ENCODE measurements at regions not wholly inside any gene's neighbourhood (a gene's known extent, or its start where the extent isn't known, plus 50 kb on each side); places are given as distances from the start of the nearest gene placed in this dataset.

GRCh38 chr15:29942143-29942542 is 119.9 kb upstream of the TJP1 start:
- H3K9me3 Mint-ChIP-seq: no peaks in the 10 kb centered on the region
- H3K4me3 Mint-ChIP-seq: no peak overlapping the region
- intact Hi-C loops (cut with micrococcal nuclease): no loop called here
- H3K4me1 Mint-ChIP-seq (ENCODE audit: low read depth): no peaks in the 10 kb centered on the region
- H3K27ac Mint-ChIP-seq: no peak overlapping the region
- peaks cover 12% of the 10 kb centered on the region for H3K27me3 Mint-ChIP-seq (ENCODE audit: low read depth)
- no peaks in the 10 kb centered on the region for H3K36me3 Mint-ChIP-seq (ENCODE audit: low read depth)
- CTCF ChIA-PET: no interaction called here
- no peak for DNase-seq

GRCh38 chr15:29939404-29939803 is 117.1 kb upstream of the TJP1 start:
- H3K27me3 Mint-ChIP-seq (ENCODE audit: low read depth): peaks cover 29% of the 10 kb centered on the region
- no peaks in the 10 kb centered on the region for H3K36me3 Mint-ChIP-seq (ENCODE audit: low read depth)
- H3K4me3 Mint-ChIP-seq: no peak overlapping the region
- CTCF ChIA-PET: interaction anchor here (0.6 to 0.7 kb wide), 2 partner anchors 60 to 343 kb away, joined by 3 read pairs; no protein-coding TSS in a partner anchor
- H3K27ac Mint-ChIP-seq: no peak overlapping the region
- H3K4me1 Mint-ChIP-seq (ENCODE audit: low read depth): no peaks in the 10 kb centered on the region
- intact Hi-C loops (cut with micrococcal nuclease): loop anchor here (10.0 kb wide), 1 partner anchor 185 kb away; no protein-coding TSS in a partner anchor
- DNase-seq: no peak
- H3K9me3 Mint-ChIP-seq: no peaks in the 10 kb centered on the region

- H3K9me3 Mint-ChIP-seq: no peaks in the 10 kb centered on the region
- peaks cover 30% of the 10 kb centered on the region for H3K27me3 Mint-ChIP-seq (ENCODE audit: low read depth)
- DNase-seq: no peak
- no peak overlapping the region for H3K4me3 Mint-ChIP-seq
- no peaks in the 10 kb centered on the region for H3K36me3 Mint-ChIP-seq (ENCODE audit: low read depth)
- H3K4me1 Mint-ChIP-seq (ENCODE audit: low read depth): no peaks in the 10 kb centered on the region
- CTCF ChIA-PET: interaction anchor here (0.6 kb wide), 1 partner anchor 342 kb away, joined by 3 read pairs; no protein-coding TSS in a partner anchor
- intact Hi-C loops (cut with micrococcal nuclease): loop anchor here (10.0 kb wide), 1 partner anchor 184 kb away; no protein-coding TSS in a partner anchor
- no peak overlapping the region for H3K27ac Mint-ChIP-seq
Observed at GRCh38 chr15:29938361-29939335, 116.4 kb upstream of the TJP1 start.

GRCh38 chr15:29937956-29938355 is 115.7 kb upstream of the TJP1 start:
- Mint-ChIP-seq H3K36me3 (ENCODE audit: low read depth) (no peaks in the 10 kb centered on the region), H3K27ac (no peak overlapping the region), H3K4me1 (ENCODE audit: low read depth) (no peaks in the 10 kb centered on the region), H3K4me3 (no peak overlapping the region), H3K27me3 (ENCODE audit: low read depth) (peaks cover 37% of the 10 kb centered on the region), H3K9me3 (no peaks in the 10 kb centered on the region)
- DNase-seq: no peak
- CTCF ChIA-PET: no interaction called here
- intact Hi-C loops (cut with micrococcal nuclease): loop anchor here (10.0 kb wide), 1 partner anchor 183 kb away; no protein-coding TSS in a partner anchor

GRCh38 chr15:29936353-29937049 is 114.2 kb upstream of the TJP1 start:
- Mint-ChIP-seq H3K9me3 (no peaks in the 10 kb centered on the region), H3K27me3 (ENCODE audit: low read depth) (peaks cover 36% of the 10 kb centered on the region), H3K4me3 (no peak overlapping the region), H3K4me1 (ENCODE audit: low read depth) (no peaks in the 10 kb centered on the region), H3K36me3 (ENCODE audit: low read depth) (no peaks in the 10 kb centered on the region), H3K27ac (no peak overlapping the region)
- intact Hi-C loops (cut with micrococcal nuclease): loop anchor here (10.0 kb wide), 1 partner anchor 182 kb away; no protein-coding TSS in a partner anchor
- no peak for DNase-seq
- CTCF ChIA-PET: no interaction called here

GRCh38 chr15:29935296-29936004 is 113.2 kb upstream of the TJP1 start:
- CTCF ChIA-PET: no interaction called here
- H3K27ac Mint-ChIP-seq: no peak overlapping the region
- H3K36me3 Mint-ChIP-seq (ENCODE audit: low read depth): no peaks in the 10 kb centered on the region
- no peaks in the 10 kb centered on the region for H3K9me3 Mint-ChIP-seq
- peak; percentile 10 for DNase-seq
- no peaks in the 10 kb centered on the region for H3K4me1 Mint-ChIP-seq (ENCODE audit: low read depth)
- no peak overlapping the region for H3K4me3 Mint-ChIP-seq
- intact Hi-C loops (cut with micrococcal nuclease): loop anchor here (10.0 kb wide), 1 partner anchor 181 kb away; no protein-coding TSS in a partner anchor
- H3K27me3 Mint-ChIP-seq (ENCODE audit: low read depth): peaks cover 33% of the 10 kb centered on the region

GRCh38 chr15:29934251-29934650 is 112.0 kb upstream of the TJP1 start:
- intact Hi-C loops (cut with micrococcal nuclease): loop anchor here (10.0 kb wide), 1 partner anchor 179 kb away; no protein-coding TSS in a partner anchor
- no peak for DNase-seq
- H3K9me3 Mint-ChIP-seq: no peaks in the 10 kb centered on the region
- H3K36me3 Mint-ChIP-seq (ENCODE audit: low read depth): no peaks in the 10 kb centered on the region
- H3K4me3 Mint-ChIP-seq: no peak overlapping the region
- H3K27me3 Mint-ChIP-seq (ENCODE audit: low read depth): peaks cover 34% of the 10 kb centered on the region
- no peaks in the 10 kb centered on the region for H3K4me1 Mint-ChIP-seq (ENCODE audit: low read depth)
- H3K27ac Mint-ChIP-seq: no peak overlapping the region
- CTCF ChIA-PET: no interaction called here

- Mint-ChIP-seq H3K27ac (no peak overlapping the region), H3K9me3 (no peaks in the 10 kb centered on the region), H3K4me3 (no peak overlapping the region), H3K36me3 (ENCODE audit: low read depth) (no peaks in the 10 kb centered on the region), H3K4me1 (ENCODE audit: low read depth) (no peaks in the 10 kb centered on the region), H3K27me3 (ENCODE audit: low read depth) (peaks cover 39% of the 10 kb centered on the region)
- intact Hi-C loops (cut with micrococcal nuclease): loop anchor here (10.0 kb wide), 1 partner anchor 178 kb away; no protein-coding TSS in a partner anchor
- CTCF ChIA-PET: no interaction called here
- DNase-seq: no peak
Observed at GRCh38 chr15:29933042-29933803, 111.0 kb upstream of the TJP1 start.

GRCh38 chr15:29926083-29926388 is 103.8 kb upstream of the TJP1 start:
- Mint-ChIP-seq H3K36me3 (ENCODE audit: low read depth) (no peaks in the 10 kb centered on the region), H3K9me3 (no peaks in the 10 kb centered on the region), H3K27ac (no peak overlapping the region), H3K4me3 (no peak overlapping the region), H3K4me1 (ENCODE audit: low read depth) (no peaks in the 10 kb centered on the region), H3K27me3 (ENCODE audit: low read depth) (peaks cover 43% of the 10 kb centered on the region)
- intact Hi-C loops (cut with micrococcal nuclease): loop anchor here (5.0 kb wide), 1 partner anchor 259 kb away; no protein-coding TSS in a partner anchor
- CTCF ChIA-PET: interaction anchor here (0.9 to 1.5 kb wide), 7 partner anchors 9 to 182 kb away, joined by 3 to 6 read pairs (median 4); no protein-coding TSS in a partner anchor
- no peak for DNase-seq

GRCh38 chr15:29925227-29926082 is 103.2 kb upstream of the TJP1 start:
- no peaks in the 10 kb centered on the region for H3K36me3 Mint-ChIP-seq (ENCODE audit: low read depth)
- CTCF ChIA-PET: interaction anchor here (0.9 to 1.5 kb wide), 5 partner anchors 11 to 179 kb away, joined by 3 to 6 read pairs (median 4); no protein-coding TSS in a partner anchor
- H3K9me3 Mint-ChIP-seq: no peaks in the 10 kb centered on the region
- intact Hi-C loops (cut with micrococcal nuclease): loop anchor here (5.0 kb wide), 1 partner anchor 258 kb away; no protein-coding TSS in a partner anchor
- H3K4me1 Mint-ChIP-seq (ENCODE audit: low read depth): no peaks in the 10 kb centered on the region
- peak; percentile 53 for DNase-seq
- H3K27me3 Mint-ChIP-seq (ENCODE audit: low read depth): peaks cover 46% of the 10 kb centered on the region
- H3K4me3 Mint-ChIP-seq: no peak overlapping the region
- H3K27ac Mint-ChIP-seq: no peak overlapping the region

GRCh38 chr15:29924750-29925149 is 102.5 kb upstream of the TJP1 start:
- intact Hi-C loops (cut with micrococcal nuclease): loop anchor here (5.0 kb wide), 1 partner anchor 257 kb away; no protein-coding TSS in a partner anchor

More at GRCh38 chr15:29924750-29925149, 102.5 kb upstream of the TJP1 start:
- CTCF ChIA-PET: no interaction called here
- Mint-ChIP-seq H3K27me3 (ENCODE audit: low read depth) (peaks cover 47% of the 10 kb centered on the region), H3K27ac (no peak overlapping the region), H3K36me3 (ENCODE audit: low read depth) (no peaks in the 10 kb centered on the region), H3K9me3 (no peaks in the 10 kb centered on the region), H3K4me3 (no peak overlapping the region), H3K4me1 (ENCODE audit: low read depth) (no peaks in the 10 kb centered on the region)
- no peak for DNase-seq
